D721Med (cell line): ENCODE measurements at regions not wholly inside any gene's neighbourhood (a gene's known extent, or its start where the extent isn't known, plus 50 kb on each side); places are given as distances from the start of the nearest gene placed in this dataset.

ENCODE experiments used
- DNase-seq: peaks from one replicate; pipeline ENCODE4 v3.0.0; 2011; ENCODE audit warnings: low spot score; ENCODE audit not compliant: insufficient read length
- FAIRE-seq: peaks from 2 replicates; lab custom pipeline; 2011; peaks lifted over from hg19 to GRCh38; lab: Jason Lieb, UNC
- TF ChIP-seq, protein P1 (sequence below): IDR thresholded peaks from 2 replicates; pipeline ENCODE4 v1.5.1; 2012; ENCODE audit warnings: mild to moderate bottlenecking, control low read depth; ENCODE audit not compliant: insufficient read depth; ENCODE audit errors: missing control alignments

DNA sequence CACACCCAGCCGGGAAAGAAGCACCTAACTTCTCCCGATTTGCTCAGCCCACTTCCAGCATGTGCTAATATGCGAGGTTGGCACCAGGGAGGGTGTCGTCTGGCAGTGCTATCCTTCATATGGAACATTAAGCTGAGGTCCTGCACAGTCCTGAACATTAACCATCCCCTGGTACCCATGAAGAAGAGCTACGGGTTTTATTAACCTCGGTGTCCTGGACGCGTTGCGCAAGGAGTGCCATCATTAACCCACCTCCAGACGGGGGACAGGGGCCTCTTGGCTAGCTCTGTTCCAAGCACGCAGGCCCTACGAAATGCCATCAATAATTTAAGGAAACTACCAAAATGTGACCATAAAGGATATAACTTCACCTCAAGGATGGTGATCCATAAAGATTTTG, 193.5 kb downstream of the MAF start:
- FAIRE-seq, result no peak

DNA sequence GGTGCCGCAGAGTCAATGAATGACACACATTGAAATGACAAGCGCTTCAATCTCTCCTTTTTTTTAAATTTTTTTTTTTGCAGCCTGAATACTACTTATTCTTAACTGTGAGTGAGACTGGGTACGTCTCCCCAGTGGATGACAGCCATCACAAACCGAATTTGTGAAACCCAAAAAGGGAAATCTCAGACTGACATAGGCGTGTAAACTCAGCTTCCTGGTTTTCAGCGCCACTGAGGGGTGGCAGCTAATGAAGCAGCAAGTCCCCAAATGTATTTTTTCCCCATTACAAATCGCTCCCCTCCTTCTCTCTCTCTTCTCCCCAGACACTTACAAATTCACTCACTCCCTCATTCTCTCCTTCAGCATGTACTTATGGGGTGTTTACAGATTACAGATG, 196.0 kb downstream of the MAF start:
- no peak for DNase-seq
- TF ChIP-seq, protein P1, sequence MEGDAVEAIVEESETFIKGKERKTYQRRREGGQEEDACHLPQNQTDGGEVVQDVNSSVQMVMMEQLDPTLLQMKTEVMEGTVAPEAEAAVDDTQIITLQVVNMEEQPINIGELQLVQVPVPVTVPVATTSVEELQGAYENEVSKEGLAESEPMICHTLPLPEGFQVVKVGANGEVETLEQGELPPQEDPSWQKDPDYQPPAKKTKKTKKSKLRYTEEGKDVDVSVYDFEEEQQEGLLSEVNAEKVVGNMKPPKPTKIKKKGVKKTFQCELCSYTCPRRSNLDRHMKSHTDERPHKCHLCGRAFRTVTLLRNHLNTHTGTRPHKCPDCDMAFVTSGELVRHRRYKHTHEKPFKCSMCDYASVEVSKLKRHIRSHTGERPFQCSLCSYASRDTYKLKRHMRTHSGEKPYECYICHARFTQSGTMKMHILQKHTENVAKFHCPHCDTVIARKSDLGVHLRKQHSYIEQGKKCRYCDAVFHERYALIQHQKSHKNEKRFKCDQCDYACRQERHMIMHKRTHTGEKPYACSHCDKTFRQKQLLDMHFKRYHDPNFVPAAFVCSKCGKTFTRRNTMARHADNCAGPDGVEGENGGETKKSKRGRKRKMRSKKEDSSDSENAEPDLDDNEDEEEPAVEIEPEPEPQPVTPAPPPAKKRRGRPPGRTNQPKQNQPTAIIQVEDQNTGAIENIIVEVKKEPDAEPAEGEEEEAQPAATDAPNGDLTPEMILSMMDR, result no peak
- FAIRE-seq, result no peak

More for the DNA sequence above, 193.5 kb downstream of the MAF start:
- TF ChIP-seq, protein P1, result no peak
- no peak for DNase-seq

DNA sequence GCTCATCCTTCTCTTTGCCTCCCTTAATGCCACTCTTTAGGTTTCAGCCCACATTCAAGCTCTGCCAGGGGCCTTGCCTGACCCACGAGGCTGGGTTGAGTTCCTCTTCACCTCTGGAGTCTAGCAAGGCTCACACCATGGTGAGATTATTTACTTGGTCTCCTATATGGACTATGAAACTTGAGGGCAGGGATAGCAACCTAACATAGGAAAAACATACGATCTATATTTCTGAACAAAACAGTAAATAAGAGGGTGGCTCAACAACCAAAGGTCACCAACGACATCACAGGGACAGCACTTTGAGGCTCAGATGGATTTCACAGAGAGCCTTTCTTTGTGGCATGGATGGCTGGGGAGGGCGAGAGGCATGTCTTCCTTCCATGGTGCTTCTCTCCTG, 197.0 kb downstream of the MAF start:
- TF ChIP-seq, protein P1, result no peak
- FAIRE-seq, result no peak
- no peak for DNase-seq

DNA sequence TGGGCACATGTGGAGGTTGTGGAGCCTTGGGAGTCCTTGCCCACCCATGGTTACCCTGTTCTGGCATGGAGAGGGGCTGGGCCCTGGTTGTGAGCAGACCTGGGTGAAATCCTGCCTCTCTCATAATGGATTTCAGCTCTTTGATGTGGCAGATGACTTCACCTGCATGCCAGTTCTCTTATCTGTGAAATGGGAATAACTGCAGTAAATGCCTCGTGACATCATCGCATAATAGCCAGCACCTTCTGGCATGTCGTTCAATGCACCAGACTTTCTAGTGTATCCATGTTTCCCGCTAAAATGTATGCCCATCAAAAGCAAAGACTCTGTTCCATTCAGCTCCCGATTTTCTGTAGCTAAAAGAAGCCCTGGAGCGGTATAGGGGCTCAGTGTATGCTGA, 197.6 kb downstream of the MAF start:
- TF ChIP-seq, protein P1, result no peak
- DNase-seq, result no peak
- no peak for FAIRE-seq

DNA sequence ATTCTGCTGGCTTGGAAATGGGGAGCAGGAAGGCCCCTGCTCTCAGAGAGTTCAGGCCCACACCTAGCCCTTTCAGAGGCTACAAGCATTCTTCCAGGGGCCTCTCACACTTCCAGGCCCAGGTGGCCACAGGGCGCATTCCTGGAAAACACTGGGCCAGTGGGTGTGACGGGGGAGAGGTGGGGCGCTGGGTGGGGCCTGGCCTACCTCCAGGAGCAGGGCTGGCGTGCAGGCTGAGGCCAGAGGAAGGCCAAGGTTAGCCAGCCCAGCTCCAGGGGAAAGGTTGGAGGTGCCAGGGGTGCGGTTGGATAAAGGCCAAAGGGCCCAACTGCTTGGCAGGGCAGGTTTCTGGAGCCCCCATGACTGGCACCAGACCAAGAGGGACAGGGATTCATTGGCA, 198.2 kb downstream of the MAF start:
- FAIRE-seq (no peak), DNase-seq (no peak)
- TF ChIP-seq, protein P1, result no peak

DNA sequence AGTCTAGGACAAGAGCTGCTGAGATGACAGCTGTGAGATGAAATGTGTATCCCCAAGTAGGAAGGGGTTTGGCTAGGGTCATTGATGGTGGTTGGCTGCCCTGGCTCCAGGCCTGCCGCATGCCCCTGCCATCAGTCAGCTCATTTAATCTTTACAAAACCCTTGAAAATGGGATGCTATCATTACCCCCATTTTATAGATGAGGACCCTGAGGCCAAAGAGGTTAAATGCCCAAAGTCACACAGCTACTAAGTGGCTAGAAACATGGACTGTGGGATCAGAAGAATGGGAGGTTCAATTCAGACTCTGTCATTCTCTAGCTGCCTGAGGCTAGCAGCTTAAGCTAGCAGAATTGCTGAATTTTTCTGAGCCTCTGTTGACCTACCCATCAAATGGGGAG, 198.8 kb downstream of the MAF start:
- FAIRE-seq, result no peak
- TF ChIP-seq, protein P1, result no peak
- no peak for DNase-seq

DNA sequence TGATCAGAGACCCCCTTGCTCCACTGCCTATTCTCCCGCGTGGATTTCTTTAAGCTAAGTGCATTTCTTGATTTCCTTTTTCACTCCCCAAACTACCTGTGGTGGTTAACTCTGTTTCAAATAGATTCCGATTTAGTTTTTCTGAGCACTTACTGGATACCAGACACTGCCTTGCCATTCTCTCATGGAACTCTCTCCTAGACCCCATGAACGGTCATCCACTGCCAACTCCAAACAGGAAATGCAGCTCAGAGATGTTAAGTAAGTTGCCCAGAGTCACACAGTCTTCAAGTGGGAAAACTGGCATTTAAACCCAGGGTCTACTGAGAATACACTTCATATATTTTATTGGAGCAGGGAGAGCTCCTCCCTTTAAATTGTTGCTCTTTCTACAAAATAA, 199.4 kb downstream of the MAF start:
- FAIRE-seq, result no peak
- no peak for DNase-seq
- TF ChIP-seq, protein P1, result no peak
